ENCODE measurements at regions not wholly inside any gene's neighbourhood (a gene's known extent, or its start where the extent isn't known, plus 50 kb on each side); places are given as distances from the start of the nearest gene placed in this dataset.

- TF ChIP-seq CTCF (IDR thresholded peaks at IDR 0.05) = no peak
- TF ChIP-seq POLR2A (IDR thresholded peaks at IDR 0.05) = no peak
These were observed 264.0 kb upstream of the IL12A start for GRCh38 chr3:159724627-159725026.
